NCI-H128 (cell line): ENCODE measurements at regions not wholly inside any gene's neighbourhood (a gene's known extent, or its start where the extent isn't known, plus 50 kb on each side); places are given as distances from the start of the nearest gene placed in this dataset.

ENCODE experiments used
- DNase-seq: peaks from one replicate; lab custom pipeline; 2025; ENCODE audit not compliant: unreplicated experiment; lab: John Stamatoyannopoulos, UW

GRCh38 chr21:25424634-25425033 lies 182.6 kb downstream of the MRPL39 start:
- DNase-seq = no peak

DNA sequence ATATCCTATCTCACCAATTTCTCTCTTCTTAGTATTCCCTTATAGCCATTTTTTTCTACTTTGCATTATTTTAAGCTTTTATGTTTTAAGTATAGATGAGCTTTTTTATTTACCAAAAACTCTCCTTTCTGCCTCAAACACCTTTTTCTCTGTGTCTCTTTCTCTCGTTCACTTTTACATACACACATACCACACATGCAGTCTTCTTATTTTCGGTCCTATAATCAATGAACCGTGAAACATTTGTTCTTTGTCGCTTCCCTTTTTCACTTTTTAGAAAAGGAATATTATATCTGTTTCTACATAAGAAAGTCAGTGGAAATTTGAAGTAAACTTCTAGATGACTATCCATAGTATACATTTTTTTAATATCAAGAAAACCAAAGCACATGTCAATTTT lies 183.2 kb downstream of the MRPL39 start:
- DNase-seq = no peak

DNA sequence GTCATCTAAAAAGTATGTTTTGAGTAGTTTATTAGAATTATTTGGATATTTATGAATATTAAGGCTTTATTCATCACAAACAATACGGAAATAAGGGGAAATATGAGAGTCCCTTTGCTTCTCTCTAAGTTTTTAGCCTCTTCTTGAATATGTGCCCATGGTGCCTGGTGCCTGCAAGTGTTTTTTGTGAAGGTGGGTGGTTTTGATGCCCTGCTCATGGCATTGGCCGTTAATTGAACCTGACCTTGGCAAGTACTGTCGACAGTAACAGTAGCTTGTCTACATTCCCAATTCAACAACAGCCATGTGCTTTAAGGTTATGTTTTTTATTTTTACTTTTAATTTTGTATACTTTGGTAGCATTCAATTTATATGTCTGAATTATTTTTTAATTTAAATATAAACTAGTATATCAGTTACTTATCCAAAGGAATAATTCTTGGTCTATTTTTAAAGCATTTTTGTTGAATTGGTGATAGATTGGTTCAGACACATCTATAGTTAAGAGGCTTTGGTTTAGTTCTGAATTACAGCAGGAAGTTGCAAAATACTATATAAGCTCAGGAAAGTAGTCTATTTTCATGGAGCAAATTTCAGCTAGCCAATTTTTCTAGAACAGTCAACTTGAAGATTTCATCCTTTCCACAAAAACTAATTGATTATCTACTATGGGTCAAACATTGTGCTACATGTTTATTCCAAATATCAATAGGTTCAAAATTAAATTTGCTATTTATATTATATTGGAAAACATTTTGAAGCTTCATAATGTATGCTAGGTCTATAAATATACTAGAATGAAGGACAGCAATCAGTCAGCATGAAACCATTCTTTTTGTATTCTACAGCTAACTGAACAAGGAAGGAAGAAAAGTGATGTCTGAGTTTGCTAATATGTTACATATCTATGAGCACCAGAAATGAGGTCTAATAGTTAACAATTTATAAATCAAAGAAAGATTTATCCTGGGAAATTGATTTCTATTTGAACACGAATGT lies 184.4 kb downstream of the MRPL39 start:
- DNase-seq = no peak

DNA sequence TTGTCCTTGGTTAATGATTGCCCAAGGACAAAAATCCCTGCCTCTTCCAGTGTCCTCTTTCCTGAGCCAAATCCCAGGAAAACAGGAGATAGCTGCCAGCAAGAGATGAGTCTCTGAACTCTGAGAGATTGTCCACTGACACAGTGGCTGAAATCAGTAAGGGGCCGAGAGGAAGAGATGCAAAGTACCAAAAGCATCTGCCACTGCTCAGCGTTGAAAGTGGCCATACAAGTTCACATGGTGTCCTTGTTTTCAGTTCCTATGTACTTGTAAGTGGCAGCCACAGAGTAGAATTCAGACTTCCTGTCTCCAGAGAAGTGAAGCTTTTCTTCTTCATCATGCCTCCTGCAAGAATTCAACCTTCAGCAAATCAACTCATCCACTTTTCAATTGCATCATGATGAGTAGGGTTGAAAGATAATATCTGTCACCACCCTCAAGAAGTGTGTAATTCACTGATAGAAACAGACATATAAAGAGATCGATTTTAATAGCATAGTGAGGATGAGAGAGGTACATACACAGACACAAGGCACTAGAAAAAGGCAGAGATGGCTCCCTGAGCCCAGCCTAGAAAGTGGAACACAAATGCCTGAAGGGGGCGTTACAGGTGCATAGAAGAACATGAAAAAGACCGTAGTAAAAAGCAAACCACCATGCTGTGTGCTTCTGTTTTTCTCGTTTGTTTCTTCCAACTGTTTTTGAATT lies 185.8 kb downstream of the MRPL39 start:
- no peak for DNase-seq

DNA sequence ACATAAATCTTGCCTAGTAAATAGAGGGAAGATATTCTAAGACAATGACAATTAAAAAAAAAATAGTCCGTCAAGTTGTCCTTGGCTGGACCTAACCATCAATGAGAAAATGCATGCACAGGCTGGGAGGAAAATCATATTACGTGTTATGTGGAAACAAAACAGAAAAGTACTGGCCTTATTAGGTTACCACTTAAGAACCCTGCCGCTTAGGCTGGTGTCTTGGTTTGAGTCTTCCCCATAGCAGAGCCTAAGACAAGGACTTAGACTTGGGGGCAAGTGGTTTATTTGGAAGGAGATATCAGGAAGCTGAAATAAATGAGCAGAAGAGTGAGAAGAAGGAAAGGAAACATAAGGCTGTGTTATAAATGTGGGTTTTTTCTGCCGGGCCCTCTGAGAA lies 186.4 kb downstream of the MRPL39 start:
- DNase-seq = no peak

DNA sequence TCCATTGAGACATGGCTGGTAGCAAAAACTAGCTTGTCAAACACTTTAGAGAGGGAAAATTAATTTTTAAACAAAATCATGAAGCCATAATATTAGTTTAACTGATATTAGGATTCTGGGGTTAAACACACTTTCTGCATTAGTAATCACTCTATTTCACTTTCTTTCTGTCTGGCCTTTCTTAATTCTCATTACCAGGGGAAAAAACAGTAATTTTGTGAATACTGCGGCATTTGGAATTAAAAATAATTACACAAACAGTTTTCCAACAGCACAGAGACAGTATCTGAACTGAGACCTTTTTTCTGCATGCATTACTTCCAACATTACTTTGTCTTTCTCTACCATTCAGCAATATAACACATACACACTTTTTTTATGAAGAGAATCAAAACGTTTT lies 190.6 kb downstream of the MRPL39 start:
- no peak for DNase-seq

DNA sequence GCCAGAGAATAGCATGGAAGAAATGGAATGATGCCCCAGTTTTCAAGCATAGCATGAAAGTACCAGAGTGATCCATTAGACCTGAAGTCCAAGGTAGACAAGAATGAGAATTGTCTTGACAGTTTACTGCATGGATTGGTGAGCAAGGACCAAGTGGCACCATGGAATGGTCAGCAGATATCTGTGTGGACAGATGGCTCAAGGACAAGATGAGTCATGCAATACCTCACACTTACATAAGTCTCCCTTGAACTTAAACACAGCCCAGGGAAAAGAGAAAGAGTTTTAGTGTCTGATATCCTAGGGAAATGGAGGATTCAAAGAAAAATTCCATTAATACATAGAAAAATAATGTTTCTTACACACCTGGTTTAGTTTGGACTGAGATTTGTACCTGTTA lies 195.2 kb downstream of the MRPL39 start:
- DNase-seq = no peak

DNA sequence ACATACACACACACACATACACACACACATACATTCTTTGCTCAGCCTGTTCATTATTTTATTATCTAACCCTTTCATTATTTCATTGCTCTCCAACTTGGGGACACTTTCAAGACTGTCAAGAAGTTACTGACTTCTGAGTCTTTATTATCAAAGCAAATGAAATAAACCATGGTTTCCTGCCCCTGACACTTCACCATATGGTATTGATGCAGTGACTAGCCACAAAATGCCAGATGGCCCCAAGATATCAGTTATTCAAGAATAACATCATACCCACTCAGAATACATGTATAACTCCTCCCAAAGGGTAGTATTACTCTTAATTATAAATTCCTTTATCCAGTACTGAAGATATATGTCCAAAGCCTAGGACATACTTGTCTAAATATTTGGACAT lies 197.3 kb downstream of the MRPL39 start:
- DNase-seq = no peak

GRCh38 chr21:25408666-25409065 lies 198.6 kb downstream of the MRPL39 start:
- no peak for DNase-seq

- no peak for DNase-seq
Measured at GRCh38 chr21:25406887-25407579, 200.2 kb downstream of the MRPL39 start.

DNA sequence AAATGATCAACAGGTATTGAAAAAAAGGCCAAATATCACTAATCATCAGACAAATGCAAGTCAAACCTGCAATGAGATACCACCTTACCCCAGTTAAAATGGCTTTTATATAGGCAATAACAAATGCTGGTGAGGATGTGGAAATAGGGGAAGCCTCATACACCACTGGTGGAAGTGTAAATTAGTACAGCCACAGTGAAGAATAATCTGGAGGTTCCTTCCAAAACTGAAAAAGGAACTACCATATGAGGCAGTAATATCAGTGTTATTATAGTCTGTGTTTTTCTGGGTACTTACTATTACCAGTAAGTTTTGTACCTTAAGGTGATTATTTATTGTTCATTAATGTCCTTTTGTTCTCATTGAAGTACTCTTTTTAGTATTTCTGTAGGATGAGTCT lies 201.3 kb downstream of the MRPL39 start:
- no peak for DNase-seq

DNA sequence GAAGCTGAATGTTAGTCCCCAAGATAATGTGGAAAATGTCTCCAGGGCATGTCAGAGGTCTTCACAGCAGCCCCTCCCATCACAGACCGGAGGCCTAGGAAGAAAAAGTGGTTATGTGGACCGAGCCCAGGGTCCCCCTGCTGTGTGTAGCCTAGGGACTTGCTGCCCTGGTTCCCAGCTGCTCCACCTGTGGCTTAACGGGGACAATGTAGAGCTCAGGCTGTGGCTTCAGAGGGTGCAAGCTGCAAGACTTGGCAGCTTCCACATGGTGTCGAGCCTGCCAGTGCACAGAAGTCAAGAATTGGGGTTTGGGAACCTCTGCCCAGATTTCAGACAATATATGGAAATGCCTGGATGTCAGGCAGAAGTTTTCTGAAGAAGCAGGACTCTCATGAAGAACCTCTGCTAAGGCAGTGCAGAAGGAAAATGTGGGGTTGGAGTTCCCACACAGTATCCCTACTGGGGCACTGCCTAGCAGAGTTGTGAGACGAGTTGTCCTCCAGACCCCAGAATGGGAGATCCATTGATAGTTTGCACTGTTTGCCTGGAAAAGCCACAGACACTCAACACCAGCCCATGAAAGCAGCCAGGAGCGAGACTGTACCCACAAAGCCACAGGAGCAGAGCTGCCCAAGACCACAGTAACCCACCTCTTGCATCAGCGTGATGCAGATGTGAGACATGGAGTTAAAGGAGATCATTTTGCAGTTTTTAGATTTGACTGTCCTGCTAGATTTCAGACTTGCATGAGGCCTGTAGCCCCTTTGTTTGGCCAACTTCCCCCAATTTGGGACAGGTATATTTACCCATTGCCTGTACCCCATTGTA lies 204.9 kb downstream of the MRPL39 start:
- DNase-seq = no peak

DNA sequence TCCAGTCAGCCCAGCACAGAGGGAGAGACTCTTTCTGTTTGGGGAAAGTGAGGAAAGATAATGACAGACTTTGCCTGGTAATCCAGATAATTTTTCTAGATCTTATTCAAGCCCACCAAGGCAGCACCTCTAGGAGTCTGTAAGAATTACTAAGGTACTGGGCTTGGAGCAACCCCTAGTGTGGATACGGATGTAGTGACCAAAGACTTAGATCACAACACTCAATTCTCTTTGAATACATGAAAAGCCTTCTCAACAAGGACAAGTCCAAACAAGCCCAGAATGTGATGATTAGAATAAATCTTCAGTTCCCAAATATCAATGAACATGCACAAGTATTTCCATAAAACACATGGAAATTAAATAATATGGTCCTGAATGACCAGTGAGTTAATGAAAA lies 206.9 kb downstream of the MRPL39 start:
- no peak for DNase-seq

DNA sequence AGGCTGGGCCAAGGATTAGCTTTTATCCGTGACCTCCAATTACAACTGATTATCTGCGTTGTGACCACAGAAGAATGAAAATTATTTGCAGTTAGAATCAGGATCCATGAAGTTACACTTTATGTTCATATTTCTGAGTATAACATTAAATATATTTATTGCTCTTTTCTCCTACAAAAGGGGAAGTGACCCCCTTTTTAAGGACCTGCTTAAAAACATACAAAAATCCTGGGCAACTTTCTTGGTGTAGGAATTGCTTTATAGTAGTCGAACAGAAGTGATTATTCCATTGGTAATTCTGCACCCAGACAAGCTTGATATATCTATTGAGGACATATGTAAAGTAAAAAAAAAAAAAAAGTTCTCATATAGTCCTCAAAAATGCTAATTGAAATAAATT lies 208.7 kb downstream of the MRPL39 start:
- no peak for DNase-seq

- DNase-seq = no peak
Measured at GRCh38 chr21:25396135-25396711, 211.1 kb downstream of the MRPL39 start.

DNA sequence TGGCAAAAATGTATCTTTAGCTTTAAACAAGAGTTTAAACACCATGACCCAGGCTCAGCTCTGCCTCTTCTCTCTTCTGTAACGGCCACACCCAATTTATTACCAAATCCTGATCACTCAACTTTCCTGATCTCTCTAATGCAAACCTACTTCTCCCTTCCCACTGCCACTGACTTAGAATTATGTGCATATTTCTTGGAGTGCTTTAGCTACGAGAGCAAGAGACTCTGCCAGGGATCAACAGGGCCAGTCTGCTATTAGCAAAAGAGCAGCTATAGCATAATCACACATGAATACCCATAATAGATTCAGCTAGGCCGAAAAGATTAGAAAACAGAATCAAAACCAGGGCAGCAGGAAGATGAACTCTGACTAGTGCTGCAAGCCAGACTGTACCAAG lies 215.5 kb downstream of the MRPL39 start:
- DNase-seq = no peak

DNA sequence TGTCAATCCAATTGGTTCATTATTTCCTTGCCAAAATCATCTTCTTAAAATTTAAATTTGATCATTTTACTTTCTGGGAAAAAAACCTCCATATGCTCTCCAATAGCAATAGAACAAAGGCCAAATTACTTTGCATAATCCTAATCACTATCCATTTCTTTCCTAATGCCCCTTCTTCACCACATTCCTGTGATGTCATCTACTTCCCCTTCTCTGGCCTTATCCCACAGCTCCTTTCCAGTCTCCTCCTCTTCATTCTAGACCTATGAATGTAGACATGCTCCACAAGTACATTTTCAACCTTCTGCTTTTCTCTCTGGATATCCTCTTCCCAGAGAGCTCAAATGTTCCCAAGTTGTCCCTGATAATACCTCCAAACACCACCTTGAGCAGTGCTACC lies 216.6 kb downstream of the MRPL39 start:
- DNase-seq = no peak

- DNase-seq = no peak
Measured at GRCh38 chr21:25387665-25388064, 219.6 kb downstream of the MRPL39 start.

DNA sequence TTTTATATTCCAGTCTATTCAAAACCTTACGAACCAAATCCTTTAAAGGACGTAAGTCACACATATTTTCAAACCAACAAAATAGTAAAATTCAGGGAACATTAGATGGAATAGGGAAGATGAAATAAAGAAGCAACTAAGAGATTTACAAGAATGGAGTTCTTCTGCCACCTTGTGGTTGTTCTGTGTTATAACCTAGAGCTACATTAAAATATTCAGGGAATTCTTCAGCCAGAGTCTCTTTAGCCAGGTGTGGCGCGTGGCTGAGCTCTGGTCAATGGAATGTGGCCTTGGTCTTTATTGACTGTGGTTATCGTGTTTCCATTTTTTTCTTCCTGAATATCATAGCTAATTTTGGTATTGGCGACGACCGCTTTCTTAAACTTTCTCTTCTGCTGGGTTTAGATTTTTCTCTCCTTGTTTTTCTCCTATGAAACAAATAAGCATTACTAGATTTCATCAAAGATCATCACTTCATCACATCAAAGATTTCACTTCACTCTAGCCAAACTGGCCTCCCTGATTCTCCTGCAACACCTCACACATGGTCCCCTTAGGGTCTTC lies 221.3 kb downstream of the MRPL39 start:
- peak; percentile 55 for DNase-seq

- DNase-seq = no peak
Measured at GRCh38 chr21:25385341-25385740, 221.9 kb downstream of the MRPL39 start.
